ENCODE measurements at regions not wholly inside any gene's neighbourhood (a gene's known extent, or its start where the extent isn't known, plus 50 kb on each side); places are given as distances from the start of the nearest gene placed in this dataset.

GRCh38 chr10:131438665-131439064 is 127.1 kb upstream of the TCERG1L start:
- TF ChIP-seq MAX (IDR thresholded peaks at IDR 0.05; ENCODE audit: insufficient read depth, insufficient read length) (no peak), POLR2AphosphoS5 (IDR thresholded peaks at IDR 0.05; ENCODE audit: insufficient read depth, low read depth, low read length) (no peak), CTCF (IDR thresholded peaks at IDR 0.05; ENCODE audit: extremely low read depth in 1 of 2, insufficient read depth in 1 of 2, low read depth in 1 of 2, low read length in 2 of 2) (no peak), EZH2 (IDR thresholded peaks at IDR 0.05; ENCODE audit: borderline replicate concordance, low read depth, low read length, severe bottlenecking) (no peak), FOS (IDR thresholded peaks at IDR 0.05; ENCODE audit: borderline replicate concordance, insufficient read depth, low read length) (no peak), MYC (IDR thresholded peaks at IDR 0.05; ENCODE audit: low read depth, low read length) (no peak), POLR2A (IDR thresholded peaks at IDR 0.05; ENCODE audit: low read depth, low read length) (no peak), JUN (IDR thresholded peaks at IDR 0.05; ENCODE audit: borderline replicate concordance, insufficient read depth, insufficient read length, low read depth) (no peak)
